G401 (cell line): ENCODE measurements at regions not wholly inside any gene's neighbourhood (a gene's known extent, or its start where the extent isn't known, plus 50 kb on each side); places are given as distances from the start of the nearest gene placed in this dataset.

Source experiments
- DNase-seq: peaks from one replicate; pipeline ENCODE4 v3.0.0-alpha.2; 2015; ENCODE audit warnings: low spot score
- in situ Hi-C: cut with HindIII; loops from 2 replicates; pipeline ENCODE4 v1.10.0; 2016; ENCODE audit warnings: low sequenced_read_pairs, mixed read lengths

GRCh38 chr18:46387441-46388131, 269.4 kb downstream of the LOXHD1 start:
- no peak for DNase-seq
- in situ Hi-C loops = no loop called here

GRCh38 chr18:46388286-46388685, 268.7 kb downstream of the LOXHD1 start:
- DNase-seq = no peak
- in situ Hi-C loops = no loop called here

GRCh38 chr18:46392576-46392975, 264.4 kb downstream of the LOXHD1 start:
- DNase-seq = no peak
- in situ Hi-C loops = no loop called here

GRCh38 chr18:46393230-46393629, 263.8 kb downstream of the LOXHD1 start:
- no peak for DNase-seq
- in situ Hi-C loops = no loop called here

GRCh38 chr18:46393961-46394360, 263.1 kb downstream of the LOXHD1 start:
- DNase-seq = peak; percentile 73
- in situ Hi-C loops = no loop called here

GRCh38 chr18:46395795-46396194, 261.2 kb downstream of the LOXHD1 start:
- in situ Hi-C loops = no loop called here

GRCh38 chr18:46397174-46397573, 259.8 kb downstream of the LOXHD1 start:
- in situ Hi-C loops = no loop called here
- DNase-seq = no peak

More at GRCh38 chr18:46395795-46396194, 261.2 kb downstream of the LOXHD1 start:
- DNase-seq = no peak

GRCh38 chr18:46398005-46398404, 259.0 kb downstream of the LOXHD1 start:
- no peak for DNase-seq
- in situ Hi-C loops = no loop called here

GRCh38 chr18:46398625-46399024, 258.4 kb downstream of the LOXHD1 start:
- DNase-seq = no peak
- in situ Hi-C loops = no loop called here

- DNase-seq = no peak
- in situ Hi-C loops = no loop called here
These were observed 257.7 kb downstream of the LOXHD1 start for GRCh38 chr18:46399303-46399702.

GRCh38 chr18:46400449-46400848, 256.6 kb downstream of the LOXHD1 start:
- in situ Hi-C loops = no loop called here
- DNase-seq = peak; percentile 84

GRCh38 chr18:46401486-46402070, 255.4 kb downstream of the LOXHD1 start:
- in situ Hi-C loops = no loop called here
- no peak for DNase-seq

- in situ Hi-C loops = no loop called here
- no peak for DNase-seq
These were observed 254.6 kb downstream of the LOXHD1 start for GRCh38 chr18:46402396-46402795.

GRCh38 chr18:46402945-46403344, 254.1 kb downstream of the LOXHD1 start:
- in situ Hi-C loops = no loop called here
- no peak for DNase-seq

GRCh38 chr18:46405832-46406538, 251.0 kb downstream of the LOXHD1 start:
- in situ Hi-C loops = no loop called here
- no peak for DNase-seq

- in situ Hi-C loops = no loop called here
- DNase-seq = no peak
These were observed 250.5 kb downstream of the LOXHD1 start for GRCh38 chr18:46406539-46406932.

- DNase-seq = no peak
- in situ Hi-C loops = no loop called here
These were observed 249.4 kb downstream of the LOXHD1 start for GRCh38 chr18:46407486-46408166.

GRCh38 chr18:46408334-46408987, 248.6 kb downstream of the LOXHD1 start:
- in situ Hi-C loops = no loop called here
- DNase-seq = no peak

- in situ Hi-C loops = no loop called here
These were observed 245.7 kb downstream of the LOXHD1 start for GRCh38 chr18:46411191-46411828.

More at GRCh38 chr18:46411191-46411828, 245.7 kb downstream of the LOXHD1 start:
- no peak for DNase-seq
